Nucleus accumbens (tissue), 56 donors: ENCODE measurements at regions not wholly inside any gene's neighbourhood (a gene's known extent, or its start where the extent isn't known, plus 50 kb on each side); places are given as distances from the start of the nearest gene placed in this dataset.

Experiments used
- DNase-seq, 56 donors: peaks; one replicate each; lab custom pipeline; 2025; lab: John Stamatoyannopoulos, UW

DNA sequence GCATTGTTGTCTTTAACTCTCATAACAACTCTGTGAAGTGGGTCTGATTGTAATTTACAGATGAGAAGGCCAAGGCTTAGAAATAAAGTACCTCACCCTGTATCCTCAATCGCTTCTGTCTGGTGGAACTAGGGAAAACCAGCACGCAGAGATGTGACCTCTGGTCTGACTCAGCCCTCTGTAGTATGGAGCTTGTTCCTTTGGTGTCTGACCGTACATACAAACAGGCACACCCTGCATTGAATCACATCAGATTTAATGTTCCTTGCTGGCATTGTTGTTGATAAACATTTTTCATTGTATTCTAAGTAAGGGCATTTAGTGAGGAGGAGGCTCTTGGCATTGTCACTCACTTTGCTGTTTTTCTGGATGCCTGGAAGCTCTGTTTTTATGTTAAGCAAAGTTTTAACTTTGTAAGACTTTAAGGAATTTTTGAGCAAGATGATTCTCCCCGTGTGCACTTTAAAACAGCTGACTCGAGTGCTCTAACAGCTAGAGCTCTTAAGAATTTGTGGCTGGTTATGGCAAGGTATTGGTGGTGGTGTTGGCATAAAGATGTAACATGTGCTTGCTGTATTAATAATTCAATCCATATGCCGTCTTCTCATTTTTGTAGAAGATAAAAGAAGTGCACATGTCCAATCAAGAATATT lies 89.0 kb upstream of the SPATA13 start:
- DNase-seq, result no peak

DNA sequence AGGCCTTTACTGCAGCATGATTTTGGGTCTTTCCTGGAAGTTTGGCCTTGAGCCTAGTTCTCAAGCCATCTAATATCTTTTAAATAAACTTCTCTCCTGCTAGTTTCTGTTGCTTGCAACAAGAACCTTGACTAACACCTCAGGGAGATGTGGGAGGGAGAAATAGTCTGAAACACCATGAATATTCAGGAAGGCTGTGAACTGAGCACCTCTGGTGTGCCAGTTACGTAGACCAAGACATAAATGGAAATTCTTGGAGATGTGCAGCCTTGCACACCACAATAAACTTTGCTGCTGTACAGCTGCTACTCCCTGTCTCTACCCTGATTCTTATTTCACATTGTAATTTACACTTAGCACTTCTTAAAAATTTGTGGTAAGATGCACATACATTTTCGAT lies 86.9 kb upstream of the SPATA13 start:
- no peak for DNase-seq

DNA sequence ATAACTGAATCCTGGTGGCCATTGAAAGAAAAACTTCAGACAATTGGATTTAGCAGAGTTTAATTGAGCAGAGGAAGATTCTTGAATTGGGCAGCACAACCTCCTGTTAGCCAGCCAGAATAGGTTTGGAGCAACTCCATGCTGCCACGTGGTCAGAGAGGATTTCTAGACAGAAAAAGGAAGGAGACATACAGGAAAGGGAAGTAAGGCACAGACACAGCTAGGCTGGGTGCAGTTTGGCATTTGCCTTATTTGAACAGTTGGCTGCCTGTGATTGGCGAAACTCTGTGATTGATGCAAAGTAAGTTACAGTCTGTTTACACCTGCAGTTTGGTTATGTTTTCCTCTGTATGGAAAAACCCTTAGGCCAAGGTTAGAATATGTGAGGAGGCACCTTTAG lies 85.8 kb upstream of the SPATA13 start:
- peak in 11 of 56 donors; percentile 14 to 66 (median 27) for DNase-seq

DNA sequence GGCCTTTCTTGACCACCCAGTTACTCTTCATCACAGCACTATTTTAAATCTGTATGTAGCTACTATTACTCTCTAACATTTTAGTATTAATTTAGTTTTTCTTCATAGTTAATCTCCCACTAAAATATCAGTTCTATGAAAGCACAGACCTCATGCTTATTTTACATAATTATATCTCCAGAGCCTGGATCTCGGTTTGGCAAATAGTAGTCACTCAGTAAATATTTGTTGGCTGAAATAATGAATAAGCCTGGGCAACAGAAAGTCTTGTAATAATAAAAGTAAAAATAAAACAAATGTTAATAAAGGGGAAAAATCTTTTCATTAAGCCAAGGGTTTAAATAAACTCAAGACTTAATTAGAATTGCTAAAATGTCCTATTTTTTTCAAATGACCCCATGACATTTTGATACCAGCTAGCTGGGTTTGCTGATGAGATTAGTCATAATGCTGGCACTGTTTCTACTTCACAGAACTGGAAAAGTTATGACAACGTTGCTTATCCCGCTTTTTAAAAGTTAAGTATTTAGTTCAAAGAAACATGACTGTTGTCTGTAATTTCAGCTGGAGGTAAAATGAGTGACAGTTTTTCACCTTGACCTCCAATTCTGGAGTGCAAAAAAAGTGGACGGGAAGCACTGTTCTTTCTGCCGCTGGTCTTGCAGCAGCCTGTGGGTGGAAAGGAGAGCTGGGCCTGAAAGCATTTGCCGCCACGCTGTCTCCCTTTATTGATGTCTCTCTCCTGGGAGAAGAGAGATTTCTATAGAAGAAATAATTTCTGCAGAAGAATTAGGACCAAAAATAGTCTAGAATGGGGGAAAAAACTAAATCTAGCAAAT lies 85.2 kb upstream of the SPATA13 start:
- DNase-seq, result no peak

DNA sequence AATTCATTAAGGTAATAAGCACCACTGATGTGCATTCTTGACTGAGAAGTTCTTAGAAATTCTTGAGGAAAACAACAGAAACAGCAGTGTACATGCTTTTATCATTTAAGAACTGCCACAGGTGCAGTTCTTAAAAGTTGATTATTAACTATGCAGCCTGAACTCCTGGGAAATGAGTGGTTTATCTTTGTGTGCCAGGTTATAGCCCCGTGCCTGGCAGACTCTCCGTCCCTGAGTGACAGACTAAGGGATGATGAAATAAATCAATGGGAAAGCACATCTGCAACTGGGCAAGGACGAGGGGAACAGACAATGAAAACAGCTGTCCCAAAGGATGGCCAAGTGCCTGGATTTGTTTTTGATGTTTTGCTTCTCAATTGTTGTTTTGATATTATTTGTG lies 84.4 kb upstream of the SPATA13 start:
- peak in 6 of 56 donors; percentile 21 to 64 (median 32) for DNase-seq

DNA sequence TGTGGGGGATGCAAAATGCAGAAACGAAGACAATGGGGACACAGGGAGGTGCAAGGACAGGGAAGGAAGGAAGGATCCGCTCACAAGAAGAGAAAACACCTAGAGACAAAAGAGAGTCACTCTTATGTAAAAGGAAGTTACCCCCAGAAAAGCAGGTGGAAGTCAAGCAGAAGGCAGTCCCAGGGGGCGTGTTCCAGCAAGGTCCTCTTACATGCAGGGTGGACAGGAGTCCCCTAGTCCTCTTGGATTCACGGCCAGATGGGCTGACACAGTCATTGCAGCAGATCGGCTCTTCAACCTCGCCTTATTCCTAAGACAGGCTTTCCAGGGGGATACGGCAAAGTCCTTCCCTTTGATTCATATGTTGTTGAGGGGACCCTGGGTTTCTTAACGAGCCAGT lies 83.9 kb upstream of the SPATA13 start:
- DNase-seq, result peak in 1 of 56 donors; percentile 59

DNA sequence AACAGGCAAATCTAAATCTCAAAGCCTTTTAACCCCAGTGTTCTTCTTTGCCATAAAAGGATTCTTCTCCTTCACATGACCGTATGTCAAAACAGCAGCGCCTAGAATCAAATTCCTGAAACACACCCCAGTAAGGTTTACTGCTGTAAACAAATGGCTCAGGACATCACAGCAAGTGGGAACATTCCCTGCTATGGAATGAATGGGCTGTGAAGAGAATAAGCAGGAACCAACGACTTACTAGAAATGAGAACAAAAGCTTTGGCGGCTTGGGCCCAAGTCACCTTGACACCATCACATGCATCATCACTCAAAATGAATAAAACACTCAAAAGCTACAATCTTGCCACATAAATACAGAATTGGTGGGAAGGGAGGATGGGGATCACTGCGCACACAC lies 80.4 kb upstream of the SPATA13 start:
- no peak for DNase-seq

DNA sequence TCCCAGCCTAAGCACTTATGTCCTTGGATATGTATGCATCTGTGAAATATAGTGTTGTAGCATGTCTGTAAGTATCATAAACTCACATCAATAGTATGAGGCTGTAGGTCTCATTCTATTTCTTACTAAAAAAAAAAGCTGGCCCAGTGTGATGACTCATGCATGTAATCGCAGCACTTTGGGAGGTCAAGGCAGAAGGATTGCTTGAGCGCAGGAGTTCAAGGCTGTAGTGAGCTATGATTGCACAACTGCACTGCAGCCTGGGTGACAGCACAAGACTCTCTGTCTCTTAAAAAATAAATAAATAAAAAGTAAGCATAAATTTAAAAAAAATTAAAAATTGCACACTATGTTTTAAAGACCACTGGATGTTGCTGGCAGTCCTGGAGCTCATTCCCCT lies 79.1 kb upstream of the SPATA13 start:
- DNase-seq, result no peak

DNA sequence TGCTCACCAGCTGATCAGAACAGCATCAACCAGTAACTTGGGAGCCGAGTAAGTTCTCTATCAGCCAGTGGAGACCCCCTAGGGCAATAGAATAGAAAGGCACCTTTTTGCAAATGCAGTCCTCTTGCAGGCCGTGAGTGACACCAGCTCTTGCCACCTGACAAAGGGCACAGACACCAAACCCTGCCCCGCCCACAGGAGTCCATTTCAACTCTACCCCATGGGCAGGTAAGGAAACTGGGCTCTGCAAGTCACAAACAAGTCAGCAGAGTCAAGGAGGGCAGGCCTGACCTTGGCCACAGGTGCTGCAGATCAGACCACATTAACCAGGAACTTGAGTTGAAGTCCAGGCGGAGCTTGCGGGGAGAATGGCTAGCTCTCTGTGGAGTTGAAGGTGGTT lies 77.4 kb upstream of the SPATA13 start:
- no peak for DNase-seq

DNA sequence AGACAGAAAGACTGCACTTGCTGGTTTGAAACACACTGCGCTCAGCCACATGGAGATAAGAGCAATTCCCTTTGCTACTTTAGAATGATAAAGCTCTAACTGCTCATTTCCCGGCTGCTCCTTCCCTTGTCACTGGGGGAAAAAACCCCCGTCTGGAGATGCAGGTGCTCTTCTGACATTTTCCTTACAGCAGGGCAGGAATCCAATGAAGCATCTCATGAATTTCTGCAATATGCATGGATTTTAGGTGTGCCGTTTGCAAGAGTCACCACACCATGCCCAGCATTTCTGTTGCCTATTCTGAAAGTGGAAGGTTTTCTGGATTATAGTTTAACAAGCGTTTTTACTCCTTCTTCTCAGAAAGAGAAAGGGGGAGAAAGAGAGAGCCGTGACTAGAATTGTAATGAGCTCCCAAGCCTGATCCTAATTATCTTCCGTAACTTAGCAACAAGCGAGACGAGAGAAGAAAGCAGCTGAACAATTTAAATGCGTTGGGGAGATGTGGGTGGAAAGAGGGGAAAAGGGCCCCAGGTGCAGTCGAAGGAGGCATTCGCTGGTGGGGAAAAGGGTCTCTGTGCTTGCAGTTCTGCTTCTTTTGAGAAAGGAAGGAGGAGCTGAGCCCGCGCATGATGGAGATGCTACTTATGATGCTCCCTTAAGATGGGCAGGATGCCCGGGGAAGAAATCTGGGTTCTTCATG lies 76.6 kb upstream of the SPATA13 start:
- peak in 32 of 56 donors; percentile 11 to 80 (median 55) for DNase-seq

DNA sequence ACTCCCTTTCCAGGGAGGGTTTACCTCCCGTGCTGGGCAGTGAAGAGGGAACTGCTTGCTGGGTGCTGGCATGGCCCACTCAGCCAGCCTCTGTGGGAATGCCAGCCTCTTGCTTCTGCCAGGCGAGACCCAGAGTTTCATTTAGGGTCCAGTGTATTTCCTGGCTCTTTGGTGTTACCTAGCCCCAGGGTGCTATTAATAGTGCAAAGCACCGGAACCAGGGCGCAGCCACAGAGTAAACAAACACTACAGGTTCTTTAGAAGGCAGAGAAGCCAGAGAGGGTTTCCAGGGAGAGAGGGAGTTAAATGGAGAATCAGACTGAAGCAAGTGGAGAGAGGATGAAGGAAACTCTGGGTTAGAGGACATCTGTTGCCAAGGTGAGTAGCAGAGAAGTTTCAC lies 74.9 kb upstream of the SPATA13 start:
- peak in 1 of 56 donors; percentile 12 for DNase-seq

DNA sequence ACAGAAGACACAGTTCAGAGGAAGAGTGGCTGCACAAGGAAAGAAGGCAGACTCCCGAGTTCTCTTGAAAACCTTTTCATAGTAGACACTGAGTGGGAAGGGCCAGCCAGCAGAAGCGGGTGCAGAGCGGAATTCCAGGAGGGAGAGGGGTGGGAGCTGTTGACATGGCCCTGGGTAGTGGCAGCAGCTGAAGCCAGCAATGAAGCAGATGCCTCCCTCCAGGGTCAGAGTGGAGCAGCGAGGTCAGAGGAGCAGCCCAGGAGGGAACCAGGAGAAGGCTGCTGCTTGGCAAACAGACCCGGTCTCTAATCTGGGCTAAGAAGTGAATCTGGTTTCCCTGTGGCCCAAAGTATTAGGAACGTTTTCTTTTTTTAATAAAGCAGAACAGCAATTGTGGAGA lies 73.9 kb upstream of the SPATA13 start:
- no peak for DNase-seq

DNA sequence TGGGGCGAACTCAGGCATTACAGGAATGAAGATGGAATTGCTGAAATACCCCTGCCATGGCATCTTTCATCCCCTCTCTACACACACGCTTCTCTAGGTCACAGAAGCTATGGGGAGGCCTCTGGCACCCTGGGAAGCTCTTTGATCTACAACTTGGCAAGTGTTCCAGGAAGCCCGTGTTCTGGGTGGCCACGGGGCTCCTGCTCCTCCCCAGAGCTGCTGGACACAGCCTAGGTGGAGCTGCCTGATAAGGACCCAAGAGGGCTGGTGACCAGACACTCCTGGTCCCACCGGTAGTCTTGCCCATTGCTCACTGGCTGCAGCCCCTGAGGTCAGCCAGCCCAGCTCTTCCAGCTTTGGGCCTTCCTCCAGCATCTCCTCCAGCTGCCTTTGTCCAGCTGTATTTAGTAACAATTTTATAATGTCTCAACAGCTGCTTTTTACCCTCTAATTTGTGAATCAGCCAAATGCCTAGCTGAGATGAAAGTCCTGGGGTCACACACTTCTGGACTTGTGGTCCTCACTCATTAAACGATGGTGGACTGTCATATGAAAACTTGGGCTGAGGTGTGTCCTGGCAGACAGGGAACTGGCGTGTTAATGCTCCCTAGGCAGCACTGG lies 72.8 kb upstream of the SPATA13 start:
- no peak for DNase-seq

DNA sequence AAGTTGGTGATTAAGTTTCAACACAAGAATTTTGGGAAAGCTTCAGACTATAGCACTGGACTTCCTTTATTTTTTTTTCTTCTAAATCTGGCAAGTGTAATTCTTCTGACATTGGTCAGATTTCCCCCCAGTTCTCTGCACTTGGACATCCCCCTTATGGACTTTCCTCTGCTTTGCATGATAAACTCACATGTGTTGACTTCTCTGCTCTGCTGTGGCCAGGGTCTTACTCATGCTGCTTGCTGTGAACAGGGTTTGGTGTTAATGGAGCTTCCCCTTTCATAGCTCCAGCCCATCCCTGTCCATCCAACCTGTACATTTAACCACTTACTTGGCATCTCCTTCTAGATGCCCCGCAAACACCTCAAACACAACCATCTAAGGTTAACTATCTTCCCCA lies 70.5 kb upstream of the SPATA13 start:
- no peak for DNase-seq

DNA sequence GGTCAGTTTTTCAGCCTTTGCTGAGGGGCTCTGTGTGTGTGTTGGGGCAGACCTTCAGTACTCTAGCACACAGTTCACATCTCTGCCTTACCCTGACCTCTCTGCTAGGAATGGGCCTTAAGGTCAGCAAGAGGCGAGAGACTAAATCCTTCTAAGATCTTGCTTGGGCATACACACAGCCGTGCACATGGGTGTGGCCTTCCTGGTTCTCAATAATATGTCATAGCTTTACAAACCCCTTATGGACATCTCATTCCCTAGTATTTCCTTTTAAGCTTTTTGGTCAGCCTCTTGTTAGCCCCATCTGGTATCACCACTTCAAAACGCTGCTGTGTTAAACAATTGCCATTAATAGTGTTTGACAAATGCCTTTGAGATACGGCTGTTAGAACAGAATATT lies 69.4 kb upstream of the SPATA13 start:
- no peak for DNase-seq

DNA sequence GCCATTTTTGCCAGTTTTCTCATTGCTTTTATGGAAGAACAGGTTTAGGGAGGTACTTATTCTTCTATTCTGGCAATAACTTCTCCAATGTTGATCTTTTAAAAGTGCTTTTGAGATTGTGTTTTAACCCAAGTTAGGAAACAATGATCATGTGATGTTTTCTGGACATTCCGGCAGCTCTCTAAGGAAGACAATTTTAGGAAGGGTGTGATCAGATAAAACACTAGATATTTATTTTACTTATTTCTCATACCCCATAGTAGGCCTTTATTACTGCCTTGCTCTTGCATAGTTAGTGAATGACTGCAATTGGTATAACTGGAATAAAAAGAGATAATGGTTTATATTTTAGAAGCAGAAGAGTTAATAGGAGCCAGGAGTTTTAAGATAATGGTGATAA lies 68.4 kb upstream of the SPATA13 start:
- DNase-seq, result no peak

DNA sequence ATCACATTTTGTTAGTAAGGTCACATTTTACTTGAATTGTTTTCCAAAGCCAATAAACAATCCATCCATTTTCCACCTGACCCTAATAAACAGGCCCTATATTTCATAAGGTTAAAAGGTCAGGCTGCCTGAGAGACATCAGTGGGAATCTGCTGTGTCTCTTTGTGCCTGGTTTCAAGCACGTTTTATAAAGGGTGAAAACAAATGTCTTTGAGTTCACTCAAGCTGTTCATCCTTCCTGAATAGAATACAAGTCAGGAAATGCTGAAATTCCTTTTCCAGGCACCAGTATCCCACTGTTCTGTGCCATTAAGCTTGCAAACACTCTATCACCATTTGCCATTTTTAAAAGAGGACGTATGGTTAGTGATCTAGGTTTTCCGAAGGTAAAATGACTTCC lies 67.5 kb upstream of the SPATA13 start:
- no peak for DNase-seq

DNA sequence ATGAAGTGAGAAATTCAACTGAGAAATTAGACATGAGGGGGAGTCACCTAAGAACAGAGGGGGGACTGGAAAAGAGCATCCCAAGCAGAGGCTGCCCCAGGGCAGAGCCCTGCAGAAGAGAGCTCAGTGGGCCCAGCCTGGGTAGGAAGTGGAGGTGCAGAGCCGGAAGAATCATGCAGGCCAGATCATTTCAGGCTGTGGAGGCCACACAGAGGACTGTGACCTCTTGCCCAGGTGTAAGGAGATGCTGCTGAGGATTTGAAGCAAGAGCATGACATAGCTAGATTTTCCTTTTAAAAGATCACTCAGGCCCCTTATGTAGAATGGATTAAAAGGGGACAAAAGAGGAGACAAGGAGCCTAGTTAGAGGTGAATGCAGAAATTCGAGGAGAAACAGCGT lies 63.9 kb upstream of the SPATA13 start:
- DNase-seq, result no peak

DNA sequence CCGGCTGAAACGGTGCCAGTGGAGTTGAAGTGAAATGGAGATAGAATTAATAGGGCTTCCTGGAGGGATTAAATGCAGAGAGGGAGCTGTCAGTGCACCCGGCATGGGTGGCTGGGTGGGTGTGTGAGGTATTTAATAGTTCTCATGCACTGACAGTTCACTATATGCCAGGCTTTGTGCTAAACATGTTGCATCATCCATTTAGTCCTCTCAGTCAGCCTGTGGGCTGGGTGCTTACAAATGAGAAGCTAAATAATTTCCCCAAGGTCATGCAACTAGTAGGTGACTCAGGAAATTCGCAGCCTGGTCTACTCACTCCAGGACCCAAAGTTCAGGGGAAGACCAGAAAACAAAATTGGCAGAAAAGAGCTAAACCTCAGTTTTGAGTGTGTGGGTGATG lies 63.5 kb upstream of the SPATA13 start:
- peak in 19 of 56 donors; percentile 21 to 77 (median 37) for DNase-seq

DNA sequence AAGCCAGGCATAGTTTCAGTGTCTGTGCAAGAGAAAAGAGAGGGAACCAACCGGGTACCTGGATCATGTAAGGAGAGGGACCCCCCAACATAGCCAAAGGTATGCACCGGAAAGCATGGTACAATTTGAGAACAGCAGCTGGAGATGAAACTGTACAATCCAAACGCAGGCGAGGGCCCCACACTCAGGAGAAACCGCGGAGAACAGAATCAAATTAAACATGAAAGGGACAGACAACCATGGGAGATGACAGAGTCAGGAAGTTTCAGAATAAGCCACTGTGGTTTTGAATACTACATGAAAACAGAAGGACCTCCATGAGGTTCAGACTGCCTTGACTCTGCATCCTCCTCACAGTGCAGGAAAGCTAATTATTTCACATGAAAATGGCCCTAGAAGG lies 62.9 kb upstream of the SPATA13 start:
- DNase-seq, result no peak

DNA sequence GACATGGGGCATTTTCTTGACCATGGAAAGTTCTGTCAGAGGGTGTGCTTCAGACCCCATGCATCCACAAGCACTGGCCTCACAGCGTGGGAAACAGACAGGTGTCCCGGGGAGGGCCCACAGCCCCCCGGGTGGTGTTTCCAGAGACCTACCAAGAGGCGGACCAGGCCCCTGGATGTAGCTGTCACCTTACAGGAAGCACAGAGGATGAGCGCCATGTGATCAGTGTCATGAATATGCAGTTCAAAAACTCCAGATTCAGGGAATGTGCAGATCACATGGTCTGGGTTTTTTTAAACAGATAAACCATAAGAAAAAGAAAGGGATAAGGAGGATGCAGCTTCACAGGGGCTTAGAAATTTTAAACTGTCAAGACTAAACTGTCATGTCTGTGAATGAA lies 61.0 kb upstream of the SPATA13 start:
- DNase-seq, result no peak
